Keratinocyte (primary cell): ENCODE measurements at regions not wholly inside any gene's neighbourhood (a gene's known extent, or its start where the extent isn't known, plus 50 kb on each side); places are given as distances from the start of the nearest gene placed in this dataset.
A peak's percentile ranks its signal among the peaks of the same experiment; 100 is the strongest.

Experiments
- DNase-seq: peaks from one replicate; pipeline ENCODE4 v3.0.0-alpha.2; 2011; ENCODE audit warnings: low read depth, missing footprints, low spot score
- FAIRE-seq: peaks from 2 replicates; lab custom pipeline; 2011; peaks lifted over from hg19 to GRCh38; lab: Jason Lieb, UNC
- H2AFZ ChIP-seq: 2 replicates; pipeline ENCODE4 v1.6.0; 2012; ENCODE audit warnings: low read length, control low read depth, inconsistent platforms; ENCODE audit not compliant: control insufficient read depth
- H3K27ac ChIP-seq: 2 replicates; pipeline ENCODE4 v1.5.1; 2011; ENCODE audit warnings: low read length; ENCODE audit not compliant: control insufficient read depth, insufficient read depth
- H3K27me3 ChIP-seq: 3 replicates; pipeline ENCODE4 v1.6.0; 2011; ENCODE audit warnings: low read length; ENCODE audit not compliant: control insufficient read depth, insufficient read depth; ENCODE audit errors: extremely low read depth
- H3K36me3 ChIP-seq, 2 experiments: 2 replicates in 1 of 2; 3 replicates in 1 of 2; pipeline ENCODE4 v1.5.1; 2011; ENCODE audit warnings: low read length in 2 of 2, mild to moderate bottlenecking in 1 of 2; ENCODE audit not compliant: control insufficient read depth in 2 of 2, insufficient read depth in 2 of 2; ENCODE audit errors: extremely low read depth in 1 of 2
- H3K4me1 ChIP-seq: 3 replicates; pipeline ENCODE4 v1.5.1; 2011; ENCODE audit warnings: low read length; ENCODE audit not compliant: control insufficient read depth, insufficient read depth; ENCODE audit errors: extremely low read depth
- H3K4me2 ChIP-seq: 3 replicates; pipeline ENCODE4 v1.6.0; 2011; ENCODE audit warnings: low read depth, low read length; ENCODE audit not compliant: control insufficient read depth, insufficient read depth; ENCODE audit errors: extremely low read depth
- H3K4me3 ChIP-seq, 3 experiments: fragments of 200-600 bp in 1 of 3; sonication (generic) in 1 of 3; 2 replicates in 2 of 3; 3 replicates in 1 of 3; pipeline ENCODE4 v1.5.1; 2011 to 2016; ENCODE audit warnings: low read length in 3 of 3, mild to moderate bottlenecking in 3 of 3, control low read depth in 2 of 3, inconsistent platforms in 1 of 3, low read depth in 1 of 3, mixed read lengths in 1 of 3, mixed run types in 1 of 3, moderate library complexity in 1 of 3; ENCODE audit not compliant: control insufficient read depth in 2 of 3, insufficient read depth in 2 of 3; ENCODE audit errors: extremely low read depth in 1 of 3
- H3K79me2 ChIP-seq: 2 replicates; pipeline ENCODE4 v1.6.0; 2012; ENCODE audit warnings: low read length; ENCODE audit not compliant: control insufficient read depth, insufficient read depth
- H3K9ac ChIP-seq: 3 replicates; pipeline ENCODE4 v1.6.0; 2011; ENCODE audit warnings: low read length; ENCODE audit not compliant: control insufficient read depth, insufficient read depth; ENCODE audit errors: extremely low read depth
- H3K9me1 ChIP-seq: 3 replicates; pipeline ENCODE4 v1.6.0; 2011; ENCODE audit warnings: low read length; ENCODE audit not compliant: control insufficient read depth, insufficient read depth; ENCODE audit errors: extremely low read depth
- H3K9me3 ChIP-seq: 2 replicates; pipeline ENCODE4 v1.5.1; 2012; ENCODE audit warnings: low read depth, low read length; ENCODE audit not compliant: control insufficient read depth
- H4K20me1 ChIP-seq: 3 replicates; pipeline ENCODE4 v1.6.0; 2011; ENCODE audit warnings: low read length; ENCODE audit not compliant: control insufficient read depth, insufficient read depth; ENCODE audit errors: extremely low read depth
- EZH2 ChIP-seq: IDR thresholded peaks from one replicate; pipeline ENCODE4 v1.6.1; 2012; ENCODE audit warnings: inconsistent platforms, mild to moderate bottlenecking, low read length, moderate library complexity
- dilution Hi-C: fragments of 300-500 bp; cut with MboI; formaldehyde crosslinking; loops from one replicate; pipeline ENCODE4 v1.7.0; 2020; ENCODE audit warnings: low sequenced_read_pairs; ENCODE audit not compliant: extremely low pct_ligation_motif_present
- TF ChIP-seq, protein P1 (sequence below), 3 experiments: IDR thresholded peaks in 1 of 3; conservative IDR thresholded peaks in 1 of 3; optimal IDR thresholded peaks in 1 of 3; 2 replicates in 2 of 3; 3 replicates in 1 of 3; pipeline versions ENCODE3 to v1.5.1; 2011; ENCODE audit warnings: low read length in 3 of 3, mild to moderate bottlenecking in 3 of 3, moderate library complexity in 2 of 3, control low read depth in 1 of 3, inconsistent platforms in 1 of 3; ENCODE audit not compliant: insufficient read depth in 2 of 3; ENCODE audit errors: extremely low read depth in 1 of 3

DNA sequence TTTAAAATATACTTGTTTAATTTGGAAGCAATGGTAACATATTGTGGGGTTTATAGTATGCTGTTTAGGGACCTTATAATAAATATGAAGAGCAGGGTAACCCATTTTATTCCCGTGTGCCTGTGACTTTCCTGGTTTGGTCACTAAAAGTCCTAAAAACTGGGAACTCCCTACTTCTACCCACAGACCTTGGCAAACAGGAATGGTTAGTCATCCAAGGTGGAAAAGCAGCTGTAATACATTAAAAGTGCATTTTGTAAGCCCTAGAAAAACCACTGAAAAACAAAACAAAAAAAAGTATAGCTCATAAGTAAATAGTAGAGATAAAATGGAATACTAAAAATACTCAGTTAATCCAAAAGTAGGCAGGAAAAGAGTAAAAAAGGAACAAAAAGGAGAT, 538.9 kb downstream of the LMO4 start:
- Histone ChIP-seq H3K4me2 (no peak overlapping the region), H3K4me1 (peaks cover 3% of the 10 kb centered on the region), H3K9ac (no peak overlapping the region), H3K27ac (no peak overlapping the region), H3K4me3 (no peak overlapping the region), H3K9me1 (no peaks in the 10 kb centered on the region), H4K20me1 (no peaks in the 10 kb centered on the region), H3K9me3 (no peaks in the 10 kb centered on the region), H3K36me3 (no peaks in the 10 kb centered on the region), H3K27me3 (no peaks in the 10 kb centered on the region), H2AFZ (no peak overlapping the region), H3K79me2 (no peaks in the 10 kb centered on the region)
- DNase-seq: no peak
- TF ChIP-seq, protein P1, sequence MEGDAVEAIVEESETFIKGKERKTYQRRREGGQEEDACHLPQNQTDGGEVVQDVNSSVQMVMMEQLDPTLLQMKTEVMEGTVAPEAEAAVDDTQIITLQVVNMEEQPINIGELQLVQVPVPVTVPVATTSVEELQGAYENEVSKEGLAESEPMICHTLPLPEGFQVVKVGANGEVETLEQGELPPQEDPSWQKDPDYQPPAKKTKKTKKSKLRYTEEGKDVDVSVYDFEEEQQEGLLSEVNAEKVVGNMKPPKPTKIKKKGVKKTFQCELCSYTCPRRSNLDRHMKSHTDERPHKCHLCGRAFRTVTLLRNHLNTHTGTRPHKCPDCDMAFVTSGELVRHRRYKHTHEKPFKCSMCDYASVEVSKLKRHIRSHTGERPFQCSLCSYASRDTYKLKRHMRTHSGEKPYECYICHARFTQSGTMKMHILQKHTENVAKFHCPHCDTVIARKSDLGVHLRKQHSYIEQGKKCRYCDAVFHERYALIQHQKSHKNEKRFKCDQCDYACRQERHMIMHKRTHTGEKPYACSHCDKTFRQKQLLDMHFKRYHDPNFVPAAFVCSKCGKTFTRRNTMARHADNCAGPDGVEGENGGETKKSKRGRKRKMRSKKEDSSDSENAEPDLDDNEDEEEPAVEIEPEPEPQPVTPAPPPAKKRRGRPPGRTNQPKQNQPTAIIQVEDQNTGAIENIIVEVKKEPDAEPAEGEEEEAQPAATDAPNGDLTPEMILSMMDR (optimal IDR thresholded peaks at IDR 0.05 in 1 of 3, IDR thresholded peaks at IDR 0.05 in 1 of 3, conservative IDR thresholded peaks at IDR 0.05 in 1 of 3; ENCODE audit: extremely low read depth in 1 of 3, insufficient read depth in 2 of 3, low read length in 3 of 3): no peak
- TF ChIP-seq EZH2: no peak
- FAIRE-seq: no peak
- dilution Hi-C loops: no loop called here

DNA sequence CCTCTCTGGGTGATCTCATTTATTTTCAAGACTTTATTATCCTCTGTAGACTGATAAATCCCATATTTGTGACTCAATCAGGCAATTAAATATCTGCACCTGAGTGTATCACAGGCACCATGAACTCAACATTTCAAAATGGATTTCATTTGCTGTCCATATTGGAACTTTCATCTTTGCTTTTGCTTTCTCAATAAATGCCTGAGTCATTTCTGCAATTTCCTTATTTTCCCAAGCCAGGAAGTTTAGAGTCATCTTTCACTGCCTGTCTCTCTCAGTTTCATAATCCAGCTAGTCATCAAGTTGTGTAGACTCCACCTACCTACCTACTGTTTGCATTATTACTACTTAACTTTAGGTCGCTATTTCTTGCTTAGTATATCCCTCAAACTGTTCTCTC, 540.9 kb downstream of the LMO4 start:
- H3K36me3 ChIP-seq: no peaks in the 10 kb centered on the region
- dilution Hi-C loops: no loop called here
- TF ChIP-seq, protein P1 (optimal IDR thresholded peaks at IDR 0.05 in 1 of 3, IDR thresholded peaks at IDR 0.05 in 1 of 3, conservative IDR thresholded peaks at IDR 0.05 in 1 of 3; ENCODE audit: extremely low read depth in 1 of 3, insufficient read depth in 2 of 3, low read length in 3 of 3): no peak
- no peak for TF ChIP-seq EZH2
- peaks cover 3% of the 10 kb centered on the region for H3K4me1 ChIP-seq
- no peaks in the 10 kb centered on the region for H3K9me1 ChIP-seq
- H4K20me1 ChIP-seq: no peaks in the 10 kb centered on the region
- peak overlapping the region; percentile 57 for H2AFZ ChIP-seq
- no peaks in the 10 kb centered on the region for H3K27me3 ChIP-seq
- DNase-seq (no peak), FAIRE-seq (peak; percentile 39)
- H3K9me3 ChIP-seq: no peaks in the 10 kb centered on the region
- H3K27ac ChIP-seq: peak overlapping the region; percentile 22
- H3K79me2 ChIP-seq: no peaks in the 10 kb centered on the region
- no peak overlapping the region for H3K4me3 ChIP-seq
- H3K9ac ChIP-seq: no peak overlapping the region
- H3K4me2 ChIP-seq: peak overlapping the region; percentile 19
